Astrocyte of the spinal cord (primary cell): ENCODE measurements at regions not wholly inside any gene's neighbourhood (a gene's known extent, or its start where the extent isn't known, plus 50 kb on each side); places are given as distances from the start of the nearest gene placed in this dataset.

Experiments used
- DNase-seq: peaks from one replicate; pipeline ENCODE4 v3.0.0; 2011; ENCODE audit warnings: low read depth, low spot score
- H3K4me3 ChIP-seq: 2 replicates; pipeline ENCODE4 v1.5.1; 2011; ENCODE audit warnings: low read depth, mild to moderate bottlenecking, low read length, moderate library complexity
- in situ Hi-C: cut with HindIII; loops from 2 replicates; pipeline ENCODE4 v1.10.0; 2017; ENCODE audit warnings: low sequenced_read_pairs
- TF ChIP-seq, protein P1 (sequence below): IDR thresholded peaks from 2 replicates; pipeline ENCODE4 v1.5.1; 2012; ENCODE audit warnings: low read depth, mild to moderate bottlenecking, low read length, inconsistent platforms

DNA sequence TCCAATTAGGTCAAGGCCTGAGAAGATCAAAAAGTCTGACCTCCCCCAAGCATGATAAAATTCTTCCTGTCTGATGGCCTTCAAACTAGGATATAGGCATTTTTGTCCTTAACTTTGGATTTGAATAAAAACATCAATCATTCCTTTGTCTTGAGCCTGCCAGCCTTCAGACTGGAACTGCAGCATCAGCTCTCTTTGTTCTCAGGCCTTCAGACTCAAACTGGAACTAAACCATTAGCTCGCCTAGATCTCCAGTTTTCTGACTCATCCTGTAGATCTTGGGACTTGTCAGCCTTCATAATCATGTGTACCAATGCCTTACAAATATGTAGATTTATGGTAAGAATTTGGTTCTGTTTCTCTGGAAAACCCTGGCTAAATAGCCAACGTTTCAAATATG lies 721.7 kb downstream of the GALC start:
- H3K4me3 ChIP-seq, result no peak overlapping the region
- TF ChIP-seq, protein P1, sequence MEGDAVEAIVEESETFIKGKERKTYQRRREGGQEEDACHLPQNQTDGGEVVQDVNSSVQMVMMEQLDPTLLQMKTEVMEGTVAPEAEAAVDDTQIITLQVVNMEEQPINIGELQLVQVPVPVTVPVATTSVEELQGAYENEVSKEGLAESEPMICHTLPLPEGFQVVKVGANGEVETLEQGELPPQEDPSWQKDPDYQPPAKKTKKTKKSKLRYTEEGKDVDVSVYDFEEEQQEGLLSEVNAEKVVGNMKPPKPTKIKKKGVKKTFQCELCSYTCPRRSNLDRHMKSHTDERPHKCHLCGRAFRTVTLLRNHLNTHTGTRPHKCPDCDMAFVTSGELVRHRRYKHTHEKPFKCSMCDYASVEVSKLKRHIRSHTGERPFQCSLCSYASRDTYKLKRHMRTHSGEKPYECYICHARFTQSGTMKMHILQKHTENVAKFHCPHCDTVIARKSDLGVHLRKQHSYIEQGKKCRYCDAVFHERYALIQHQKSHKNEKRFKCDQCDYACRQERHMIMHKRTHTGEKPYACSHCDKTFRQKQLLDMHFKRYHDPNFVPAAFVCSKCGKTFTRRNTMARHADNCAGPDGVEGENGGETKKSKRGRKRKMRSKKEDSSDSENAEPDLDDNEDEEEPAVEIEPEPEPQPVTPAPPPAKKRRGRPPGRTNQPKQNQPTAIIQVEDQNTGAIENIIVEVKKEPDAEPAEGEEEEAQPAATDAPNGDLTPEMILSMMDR, result no peak
- in situ Hi-C loops, result no loop called here
- no peak for DNase-seq

DNA sequence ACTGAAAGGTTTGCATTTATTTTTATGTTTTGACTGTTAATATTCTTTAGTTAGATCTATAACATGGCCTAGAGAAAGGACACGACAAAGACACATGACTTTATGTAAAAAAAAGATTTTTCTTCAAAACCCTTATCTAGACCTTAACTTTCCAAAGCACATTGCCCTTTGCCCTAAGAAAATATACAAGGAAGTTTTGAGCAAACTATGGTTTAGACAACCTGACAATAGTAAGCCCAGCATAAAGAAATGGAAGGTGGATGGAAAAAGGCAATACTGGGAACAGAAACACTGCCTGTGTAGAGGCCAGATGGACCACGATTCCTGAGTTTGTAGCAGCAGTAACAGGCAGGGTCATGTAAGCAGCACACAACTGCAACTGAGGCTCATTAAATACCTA lies 724.0 kb downstream of the GALC start:
- no peak overlapping the region for H3K4me3 ChIP-seq
- DNase-seq, result no peak
- TF ChIP-seq, protein P1, result no peak
- in situ Hi-C loops, result no loop called here

DNA sequence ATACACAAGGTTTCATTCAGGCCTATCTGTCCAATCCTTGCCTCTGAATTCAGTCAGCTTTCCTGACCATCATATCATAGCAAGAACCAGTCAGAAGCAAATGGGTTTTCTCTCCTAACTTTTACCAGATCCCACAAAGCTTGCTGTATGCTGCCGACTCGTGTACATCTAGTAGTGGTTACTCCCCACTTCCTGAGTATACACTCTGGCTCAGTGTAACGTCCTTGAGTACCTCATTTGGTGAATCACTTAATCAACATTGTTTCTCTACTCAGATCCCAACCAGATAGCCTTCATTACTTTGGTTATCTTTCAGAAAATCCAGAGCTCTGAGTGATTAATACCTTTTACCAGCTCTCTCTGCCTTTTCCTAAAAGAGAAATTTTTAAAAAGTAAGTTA lies 728.2 kb downstream of the GALC start:
- in situ Hi-C loops, result no loop called here
- H3K4me3 ChIP-seq, result no peak overlapping the region
- DNase-seq, result no peak
- TF ChIP-seq, protein P1, result no peak

DNA sequence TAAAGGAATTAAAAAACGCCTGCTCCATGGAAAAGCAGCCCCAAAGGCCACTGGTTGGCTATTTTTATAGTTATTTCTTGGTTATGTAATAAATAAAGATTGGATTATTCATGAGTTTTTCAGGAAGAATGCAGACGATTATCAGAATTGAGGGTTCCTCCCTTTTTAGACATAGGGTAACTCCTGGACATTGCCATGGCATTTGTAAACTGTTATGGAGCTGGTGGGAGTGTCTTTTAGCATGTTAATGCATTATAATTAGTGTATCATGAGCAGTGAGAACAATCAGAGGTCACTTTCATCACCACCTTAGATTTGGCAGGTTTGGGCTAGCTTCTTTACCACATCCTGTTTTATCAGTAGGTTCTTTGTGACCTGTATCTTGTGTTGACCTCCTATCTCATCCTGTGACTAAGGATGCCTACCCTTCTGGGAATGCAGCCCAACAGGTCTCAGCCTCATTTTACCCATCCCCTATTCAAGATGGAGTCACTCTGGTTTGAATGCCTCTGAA lies 728.7 kb downstream of the GALC start:
- DNase-seq, result no peak
- in situ Hi-C loops, result no loop called here

DNA sequence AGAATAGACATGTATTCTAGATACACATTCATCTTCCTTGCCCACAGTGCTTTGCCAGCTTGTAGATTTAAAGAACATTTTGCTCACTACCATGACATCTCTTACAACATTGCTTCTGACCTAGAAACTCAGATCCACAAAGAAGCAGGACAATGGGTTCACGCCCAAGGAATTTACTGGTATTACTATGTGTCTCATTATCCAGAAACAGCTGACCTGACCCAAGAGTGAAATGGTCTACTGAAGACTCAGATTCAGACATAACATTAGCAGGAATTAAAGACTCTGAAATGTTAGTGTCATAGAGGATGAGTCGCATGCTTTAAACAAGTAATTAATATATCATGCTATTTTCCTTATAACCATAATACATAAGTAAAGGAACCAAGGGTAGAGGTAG lies 731.4 kb downstream of the GALC start:
- TF ChIP-seq, protein P1, result no peak
- in situ Hi-C loops, result no loop called here
- no peak overlapping the region for H3K4me3 ChIP-seq
- no peak for DNase-seq

More for the DNA sequence above, 728.7 kb downstream of the GALC start:
- TF ChIP-seq, protein P1, result no peak
- no peak overlapping the region for H3K4me3 ChIP-seq

DNA sequence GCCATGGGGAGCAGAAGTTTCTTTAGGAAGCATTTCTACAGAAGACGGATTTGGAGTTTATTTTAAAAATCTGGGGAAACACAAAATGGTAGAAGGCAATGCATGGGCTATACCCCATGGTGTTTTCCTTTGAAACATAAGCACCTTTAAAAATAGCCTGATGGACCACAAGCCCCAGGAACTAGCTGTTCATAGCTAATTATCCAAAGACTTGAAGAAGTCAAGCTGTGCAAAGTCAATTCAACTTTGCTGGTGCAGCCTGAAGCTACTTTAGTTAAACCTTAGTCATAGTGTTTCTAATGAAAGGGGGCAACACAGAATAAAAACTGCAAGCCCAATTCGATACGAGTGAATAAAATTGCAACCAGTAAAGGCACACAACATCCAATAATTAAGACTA lies 732.5 kb downstream of the GALC start:
- no peak for DNase-seq
- TF ChIP-seq, protein P1, result no peak
- H3K4me3 ChIP-seq, result no peak overlapping the region
- in situ Hi-C loops, result no loop called here

DNA sequence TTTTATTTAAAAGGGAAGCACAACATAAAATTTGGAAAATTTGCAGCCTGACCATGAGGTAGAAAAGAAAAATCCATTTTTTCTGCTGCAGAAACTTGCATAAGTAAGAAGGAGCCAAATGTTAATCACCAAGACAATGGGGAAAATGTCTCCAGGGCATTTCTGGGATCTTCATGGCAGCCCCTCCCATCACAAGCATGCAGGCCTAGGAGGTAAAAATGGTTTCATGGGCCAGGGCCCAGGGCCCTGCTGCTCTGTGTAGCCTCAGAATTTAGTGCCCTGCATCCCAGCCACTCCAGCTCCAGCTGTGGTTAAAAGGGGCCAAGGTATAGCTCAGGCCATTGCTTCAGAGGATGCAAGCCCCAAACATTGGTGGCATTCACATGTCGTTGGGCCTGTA lies 735.6 kb downstream of the GALC start:
- DNase-seq, result no peak
- H3K4me3 ChIP-seq, result no peak overlapping the region
- in situ Hi-C loops, result no loop called here
- TF ChIP-seq, protein P1, result no peak
